ENCODE measurements at regions not wholly inside any gene's neighbourhood (a gene's known extent, or its start where the extent isn't known, plus 50 kb on each side); places are given as distances from the start of the nearest gene placed in this dataset.
A peak's percentile ranks its signal among the peaks of the same experiment; 100 is the strongest.

GRCh38 chr2:150976604-150977003, 285.1 kb downstream of the RBM43 start:
- DNase-seq, result no peak

- DNase-seq, result no peak
Observed at GRCh38 chr2:150974864-150975263, 286.8 kb downstream of the RBM43 start.

- no peak for DNase-seq
Observed at GRCh38 chr2:150974234-150974633, 287.4 kb downstream of the RBM43 start.

GRCh38 chr2:150971910-150972309, 289.8 kb downstream of the RBM43 start:
- no peak for DNase-seq

GRCh38 chr2:150963336-150963735, 298.3 kb downstream of the RBM43 start:
- DNase-seq, result no peak

GRCh38 chr2:150955231-150955630, 306.4 kb downstream of the RBM43 start:
- no peak for DNase-seq

GRCh38 chr2:150946831-150947230, 314.8 kb downstream of the RBM43 start:
- no peak for DNase-seq

- DNase-seq, result no peak
Observed at GRCh38 chr2:150944315-150944714, 317.3 kb downstream of the RBM43 start.

GRCh38 chr2:150939087-150939486, 322.6 kb downstream of the RBM43 start:
- no peak for DNase-seq

- DNase-seq, result peak; percentile 39
Observed at GRCh38 chr2:150938527-150938926, 323.1 kb downstream of the RBM43 start.

GRCh38 chr2:150937030-150937429, 324.6 kb downstream of the RBM43 start:
- no peak for DNase-seq

- no peak for DNase-seq
Observed at GRCh38 chr2:150931451-150931850, 330.2 kb downstream of the RBM43 start.

- no peak for DNase-seq
Observed at GRCh38 chr2:150925611-150926010, 336.1 kb downstream of the RBM43 start.

GRCh38 chr2:150924878-150925277, 336.8 kb downstream of the RBM43 start:
- no peak for DNase-seq

- peak; percentile 61 for DNase-seq
Observed at GRCh38 chr2:150919901-150920300, 341.8 kb downstream of the RBM43 start.

- no peak for DNase-seq
Observed at GRCh38 chr2:150917961-150918713, 343.5 kb downstream of the RBM43 start.

- peak; percentile 14 for DNase-seq
Observed at GRCh38 chr2:150916467-150917396, 344.9 kb downstream of the RBM43 start.

GRCh38 chr2:150911766-150912280, 349.8 kb downstream of the RBM43 start:
- peak; percentile 87 for DNase-seq

- no peak for DNase-seq
Observed at GRCh38 chr2:150909613-150910012, 352.1 kb downstream of the RBM43 start.

GRCh38 chr2:150909090-150909489, 352.6 kb downstream of the RBM43 start:
- DNase-seq, result no peak

- no peak for DNase-seq
Observed at GRCh38 chr2:150907466-150907865, 354.2 kb downstream of the RBM43 start.

GRCh38 chr2:150903461-150903860, 358.2 kb downstream of the RBM43 start:
- no peak for DNase-seq

- DNase-seq, result no peak
Observed at GRCh38 chr2:150903055-150903454, 358.6 kb downstream of the RBM43 start.

Measured in fibroblast of skin of scalp (primary cell).